ENCODE measurements at regions not wholly inside any gene's neighbourhood (a gene's known extent, or its start where the extent isn't known, plus 50 kb on each side); places are given as distances from the start of the nearest gene placed in this dataset.
"Not testable (repeated sequence)": the region's sequence is repeated elsewhere in the genome, so short reads cannot be mapped to it uniquely, and the experiment has no call there.

DNA sequence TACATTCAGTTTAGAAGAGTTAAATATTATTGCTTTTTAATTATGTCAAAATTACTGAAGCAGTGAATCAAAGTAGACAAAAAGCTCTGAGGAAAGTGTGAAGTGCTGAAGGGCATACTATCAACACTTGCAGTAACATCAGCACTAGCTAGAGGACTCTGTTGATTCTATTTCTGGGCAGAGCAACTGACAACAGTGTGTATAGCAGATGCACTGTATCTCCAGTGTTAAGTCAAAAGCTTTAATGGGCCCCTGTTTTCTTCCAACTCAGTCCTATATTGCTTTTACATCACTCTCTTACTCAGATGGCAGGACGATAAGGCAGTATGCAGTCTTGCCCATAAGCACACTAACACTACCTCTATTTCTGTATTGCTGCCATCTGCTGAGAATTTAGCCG lies 435.2 kb upstream of the AMOT start:
- no peak for DNase-seq

DNA sequence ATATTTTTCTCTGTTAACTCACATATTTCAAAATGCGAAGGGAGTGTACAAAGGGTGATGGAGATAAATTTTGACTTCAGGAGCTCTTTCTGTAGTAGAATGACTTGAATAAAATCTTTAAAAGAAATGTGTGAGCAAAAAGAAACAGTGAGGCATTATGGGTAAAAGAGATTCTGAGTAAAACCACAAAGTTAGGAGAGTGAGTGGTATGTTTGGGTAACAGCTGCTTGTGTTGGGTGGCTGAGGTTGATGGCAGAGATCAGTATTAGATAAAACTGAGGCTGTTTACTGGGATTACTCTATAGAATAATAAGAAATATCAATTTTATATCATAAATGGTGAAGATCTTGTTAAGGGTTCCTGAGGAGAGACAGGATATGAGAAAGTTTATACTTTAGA lies 434.2 kb upstream of the AMOT start:
- no peak for DNase-seq

DNA sequence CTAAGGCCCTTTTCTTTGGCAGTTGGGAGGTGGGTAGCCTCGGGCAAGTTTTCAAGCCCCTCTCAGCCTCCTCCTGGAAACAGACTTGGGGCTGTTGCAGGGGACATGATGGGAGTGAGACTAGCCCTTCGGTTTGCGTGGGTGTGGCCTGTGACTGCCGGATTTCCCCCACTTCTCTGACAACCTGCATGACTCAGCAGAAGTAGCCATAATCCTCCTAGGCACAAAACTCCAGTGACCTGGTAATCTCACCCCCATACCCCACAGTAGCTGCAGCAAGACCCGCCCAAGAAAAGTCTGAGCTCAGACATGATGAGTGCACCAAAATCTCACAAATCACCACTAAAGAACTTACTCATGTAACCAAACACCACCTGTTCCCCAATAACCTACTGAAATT lies 433.7 kb upstream of the AMOT start:
- DNase-seq, result no peak

DNA sequence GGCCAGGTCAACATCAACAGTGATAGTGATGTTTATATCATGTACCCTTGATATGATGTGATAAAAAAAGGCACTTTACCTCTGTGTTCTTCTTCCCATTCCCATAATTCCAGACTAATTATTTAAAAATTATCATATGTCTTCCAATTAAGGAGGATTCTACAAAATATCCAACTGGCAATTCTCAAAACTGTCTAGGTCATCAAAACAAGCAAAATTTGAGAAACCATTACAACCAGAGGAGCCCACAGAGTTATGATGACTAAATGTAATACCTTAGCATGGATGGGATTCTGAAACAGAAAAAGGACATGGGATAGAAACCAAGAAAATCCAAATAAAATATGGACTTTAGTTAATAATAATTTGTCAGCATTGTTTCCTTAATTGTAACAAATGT lies 428.6 kb upstream of the AMOT start:
- DNase-seq, result no peak

DNA sequence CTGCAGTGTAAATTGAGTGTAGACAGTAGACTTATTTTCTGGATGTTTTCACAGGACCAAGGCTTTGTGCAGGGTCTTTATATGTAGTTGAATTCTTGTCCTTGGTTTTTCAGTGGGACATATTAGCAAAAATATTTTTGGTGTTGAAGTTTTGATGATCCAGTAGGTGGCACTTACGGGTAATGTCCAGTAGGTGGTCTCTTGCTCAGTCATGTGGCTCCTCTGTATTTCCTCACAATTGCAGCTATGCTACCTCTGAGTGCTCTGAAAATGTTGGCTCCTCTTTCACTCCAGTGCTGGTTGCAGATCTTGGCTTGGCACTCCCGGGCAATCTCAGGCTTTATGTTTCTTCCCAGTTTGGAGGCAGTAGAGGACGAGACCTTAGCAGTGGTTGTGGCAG lies 419.8 kb upstream of the AMOT start:
- no peak for DNase-seq

DNA sequence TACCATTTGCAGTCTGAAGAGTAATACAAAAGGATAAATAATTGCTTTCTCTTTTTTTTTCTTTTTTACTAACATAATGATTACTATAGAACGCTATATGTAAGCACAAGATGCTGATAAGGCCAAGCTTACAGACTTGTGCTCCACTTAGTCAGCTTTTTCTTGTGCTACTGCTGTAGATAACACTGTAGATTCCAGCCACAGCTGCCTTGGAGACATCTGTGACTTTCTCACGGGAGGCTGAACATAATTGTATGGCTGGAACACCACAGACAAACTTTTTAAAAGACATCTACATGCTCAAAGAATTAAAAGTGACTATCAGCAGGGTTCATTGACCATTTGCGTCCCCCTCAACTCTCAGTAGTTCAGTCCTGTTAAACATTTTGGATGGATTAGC lies 381.7 kb upstream of the AMOT start:
- no peak for DNase-seq

DNA sequence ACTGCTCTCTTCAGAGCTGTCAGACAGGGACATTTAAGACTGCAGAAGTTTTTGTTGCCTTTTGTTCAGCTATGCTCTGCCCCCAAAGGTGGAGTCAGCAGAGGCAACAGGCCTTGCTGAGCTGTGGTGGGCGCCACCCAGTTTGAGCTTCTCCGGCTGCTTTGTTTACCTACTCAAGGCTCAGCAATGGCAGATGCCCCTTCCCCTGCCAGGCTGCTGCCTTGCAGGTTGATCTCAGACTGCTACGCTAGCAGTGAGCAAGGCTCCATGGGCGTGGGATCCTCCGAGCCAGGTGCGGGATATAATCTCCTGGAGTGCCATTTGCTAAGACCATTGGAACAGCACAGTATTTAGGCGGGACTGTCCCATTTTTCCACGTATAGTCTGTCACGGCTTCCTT lies 371.4 kb upstream of the AMOT start:
- no peak for DNase-seq

DNA sequence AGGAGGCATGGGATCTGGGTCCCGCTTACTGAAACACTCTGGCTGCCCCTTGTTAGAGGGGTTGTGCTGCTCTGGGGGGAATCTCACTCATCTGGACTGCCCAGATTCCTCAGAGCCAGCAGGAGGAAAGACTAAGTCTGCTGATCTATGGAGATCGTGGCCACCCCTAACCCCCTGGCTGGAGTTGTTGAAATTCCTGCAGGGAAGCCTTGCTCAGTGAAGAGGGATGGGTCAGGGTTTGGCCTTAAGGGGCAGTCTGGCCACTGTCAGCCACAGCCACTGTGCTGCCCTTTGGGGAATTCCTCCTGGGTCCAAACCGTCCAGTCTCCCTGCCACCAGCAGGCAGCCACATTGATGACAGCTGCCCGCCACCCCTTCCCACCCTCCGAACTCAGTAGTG lies 362.0 kb upstream of the AMOT start:
- no peak for DNase-seq

DNA sequence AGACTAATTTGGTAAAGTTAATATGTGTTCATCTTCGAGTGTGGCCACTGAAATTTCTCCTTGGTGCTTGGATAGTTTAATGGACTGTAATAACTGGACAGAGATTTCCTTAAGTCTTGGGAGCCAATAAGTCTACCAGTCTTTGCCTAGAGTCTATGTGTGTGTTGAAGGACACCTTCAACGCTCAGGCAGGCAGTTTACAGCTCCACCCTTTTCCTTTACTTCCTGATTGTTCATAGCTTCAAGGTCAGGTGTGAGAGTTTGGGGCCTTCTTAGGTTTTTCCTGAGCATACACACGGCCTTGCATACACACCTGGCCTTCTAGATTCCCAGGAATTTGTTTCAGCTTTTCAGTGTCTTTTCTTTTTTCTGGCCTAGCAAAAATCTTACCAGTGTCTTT lies 355.3 kb upstream of the AMOT start:
- DNase-seq, result no peak

DNA sequence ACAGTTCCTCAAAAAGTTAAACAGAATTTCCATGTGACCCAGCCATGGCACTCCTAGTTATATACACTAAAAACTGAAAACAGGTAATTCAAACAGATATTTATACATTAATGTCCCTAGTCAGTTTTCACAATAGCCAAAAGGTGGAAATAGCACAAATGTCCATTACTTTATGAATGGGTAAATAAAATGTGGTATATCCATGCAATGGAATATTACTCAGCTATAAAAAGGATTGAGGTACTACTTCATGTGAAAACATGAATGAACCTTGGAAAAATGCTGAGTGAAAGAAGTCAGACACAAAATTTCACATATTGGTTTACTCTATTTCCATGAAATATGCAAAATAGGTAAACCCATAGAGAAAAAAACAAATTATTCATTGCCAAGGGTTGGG lies 351.8 kb upstream of the AMOT start:
- no peak for DNase-seq

DNA sequence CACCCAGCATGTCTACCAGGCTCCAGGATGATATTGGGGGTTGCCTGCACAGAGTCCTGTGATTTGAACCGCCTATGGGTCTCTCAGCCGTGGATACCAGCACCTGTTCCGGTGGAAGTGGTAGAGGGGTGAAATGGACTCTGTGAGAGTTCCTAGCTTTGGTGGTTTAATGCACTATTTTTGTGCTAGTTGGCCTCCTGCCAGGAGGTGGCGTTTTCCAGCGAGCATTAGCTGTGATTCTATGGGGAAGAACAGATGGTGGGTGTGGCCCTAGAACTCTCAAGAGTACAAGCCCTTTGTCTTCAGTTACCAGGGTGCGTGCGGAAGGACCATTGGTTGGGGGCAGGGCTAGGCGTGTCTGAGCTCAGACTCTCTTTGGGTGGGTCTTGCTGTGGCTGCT lies 316.9 kb upstream of the AMOT start:
- no peak for DNase-seq

DNA sequence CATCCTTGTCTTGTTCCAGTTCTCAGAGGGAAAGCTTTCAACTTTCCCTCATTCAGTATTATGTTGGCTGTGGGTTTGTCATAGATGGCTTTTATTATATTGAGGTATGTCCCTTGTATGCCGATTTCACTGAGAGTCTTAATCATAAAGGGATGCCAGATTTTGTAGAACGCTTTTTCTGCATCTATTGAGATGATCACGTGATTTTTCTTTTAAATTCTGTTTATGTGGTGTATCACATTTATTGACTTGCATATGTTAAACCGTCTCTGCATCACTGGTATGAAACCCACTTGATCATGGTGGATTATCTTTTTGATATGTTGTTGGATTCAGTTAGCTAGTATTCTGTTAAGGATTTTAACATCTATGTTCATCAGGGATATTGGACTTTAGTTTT lies 313.7 kb upstream of the AMOT start:
- not testable (repeated sequence) for DNase-seq

DNA sequence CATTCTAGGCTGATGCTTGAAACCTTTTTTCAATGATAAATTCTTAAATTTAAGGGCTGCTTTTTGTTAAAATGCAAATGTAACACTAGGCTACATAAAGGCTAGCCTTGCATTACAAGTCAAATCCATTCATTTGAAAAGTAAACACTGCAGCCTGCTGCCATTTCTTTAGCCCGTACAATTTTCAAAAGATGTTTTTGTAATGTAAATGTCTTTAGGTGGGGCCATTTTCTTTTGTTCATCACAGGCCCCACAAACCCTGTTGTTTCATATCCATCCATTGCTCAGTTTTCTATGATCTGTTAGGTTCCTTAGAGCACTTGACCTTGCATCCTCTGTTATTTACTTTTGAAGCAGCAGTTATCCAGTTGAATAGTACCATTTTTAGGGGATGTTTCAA lies 296.2 kb upstream of the AMOT start:
- DNase-seq, result no peak

DNA sequence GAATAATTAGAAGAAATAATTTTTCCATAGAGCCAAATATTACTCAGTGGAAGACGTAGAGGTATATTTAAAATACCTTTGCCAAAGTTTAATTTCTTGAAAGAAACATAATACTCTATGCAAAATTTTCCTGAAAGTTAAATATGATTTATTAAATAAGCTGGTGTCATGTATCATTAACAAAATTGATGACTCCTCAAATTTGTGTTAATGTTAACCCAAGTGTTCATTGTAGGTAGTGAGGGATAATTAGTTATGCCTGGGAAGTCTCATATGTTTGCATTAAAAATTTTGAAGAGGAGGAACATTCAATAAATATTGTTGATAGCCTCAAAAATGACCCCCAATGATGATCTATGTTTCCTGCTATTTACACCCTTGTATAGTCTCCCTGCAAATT lies 292.7 kb upstream of the AMOT start:
- DNase-seq, result no peak

DNA sequence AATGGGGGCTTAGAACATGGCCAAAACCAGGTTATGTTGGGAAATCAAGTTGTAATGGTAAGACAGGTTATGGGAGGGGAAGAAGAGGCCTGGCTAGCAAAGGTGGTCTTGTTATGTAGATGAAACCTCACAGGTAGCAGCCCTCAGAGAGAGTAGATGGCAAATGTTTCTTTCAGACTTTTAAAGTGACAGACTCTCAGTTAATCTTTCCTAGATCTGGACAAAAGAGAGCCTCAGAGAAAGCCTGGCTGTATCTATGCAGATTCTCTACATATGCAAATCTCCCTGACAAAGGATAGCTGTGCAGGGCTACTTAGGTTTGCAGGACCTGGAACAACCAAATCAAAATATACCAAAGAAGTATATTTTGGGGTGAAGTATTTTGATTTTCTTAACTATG lies 284.1 kb upstream of the AMOT start:
- DNase-seq, result no peak

DNA sequence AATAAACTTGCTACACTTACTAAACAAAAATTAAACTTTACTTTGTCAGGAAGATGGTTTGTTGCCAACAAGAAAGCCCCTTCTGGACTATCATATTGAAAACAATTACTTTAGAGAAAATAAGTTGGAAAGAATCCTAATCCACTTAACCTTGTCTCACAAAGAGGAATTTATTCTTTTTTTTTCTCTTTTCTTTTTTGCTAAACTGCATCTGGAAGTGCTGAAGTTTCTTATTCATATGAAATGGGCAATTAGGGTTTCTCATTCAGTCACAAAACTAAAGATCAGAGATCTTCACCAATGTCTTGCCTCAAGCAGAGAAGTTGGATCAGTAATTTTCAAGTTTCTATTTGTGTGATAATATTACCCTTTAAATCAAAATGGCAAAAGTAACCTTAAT lies 234.9 kb upstream of the AMOT start:
- DNase-seq, result no peak

DNA sequence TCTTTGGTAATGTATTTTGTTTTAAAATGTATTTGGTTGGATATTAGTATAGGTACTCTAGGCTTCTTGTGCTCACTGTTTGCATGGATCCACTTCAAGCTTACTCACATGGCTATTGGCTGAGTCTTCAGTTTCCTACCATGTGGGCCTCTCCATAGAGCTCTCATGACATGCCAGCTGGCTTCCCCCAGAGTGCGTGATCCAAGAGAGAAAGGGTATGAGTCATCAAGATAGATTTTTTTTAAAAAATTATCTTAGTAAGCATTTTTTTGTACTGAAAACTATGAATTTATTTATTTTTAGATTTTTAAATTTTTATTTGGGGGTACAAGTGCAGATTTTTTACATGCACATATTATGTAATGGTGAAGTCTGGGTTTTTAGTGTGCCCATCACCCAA lies 219.1 kb upstream of the AMOT start:
- DNase-seq, result no peak

DNA sequence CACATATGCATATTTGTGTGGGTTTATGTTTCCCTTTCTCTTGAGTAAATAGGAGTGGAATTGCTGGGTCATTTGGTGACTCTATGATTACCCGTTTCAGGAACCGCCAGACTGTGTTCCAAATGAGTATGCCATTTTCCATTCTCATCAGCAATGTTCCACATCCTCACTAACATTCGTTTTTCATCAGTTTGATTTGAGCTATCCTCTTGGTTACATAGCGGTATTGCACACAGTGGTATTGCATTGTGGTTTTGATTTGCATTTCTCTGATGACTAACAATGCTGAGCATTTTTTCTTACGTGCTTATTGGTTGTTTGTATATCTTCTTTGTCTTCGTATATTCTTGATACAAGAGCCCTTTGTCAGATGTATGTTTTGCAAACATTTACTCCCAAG lies 218.0 kb upstream of the AMOT start:
- DNase-seq, result no peak

DNA sequence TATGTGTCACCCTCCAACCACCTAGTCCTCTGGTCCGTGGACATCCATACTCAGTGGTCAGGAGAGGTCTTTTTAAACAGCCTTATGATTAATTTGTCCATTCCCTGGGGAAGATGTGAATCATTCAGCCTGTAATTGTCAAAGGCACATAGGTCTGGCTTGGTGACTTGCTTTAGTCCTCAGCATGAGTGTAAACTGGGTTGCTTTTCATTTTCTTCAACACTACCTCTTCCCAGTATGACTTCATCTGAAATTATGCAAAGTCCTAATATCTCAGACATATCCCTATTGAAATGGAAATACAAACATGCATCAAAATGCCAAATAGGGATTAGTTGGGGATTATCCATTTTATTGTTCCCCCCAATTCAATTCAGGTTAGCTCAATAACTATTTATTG lies 208.3 kb upstream of the AMOT start:
- no peak for DNase-seq

DNA sequence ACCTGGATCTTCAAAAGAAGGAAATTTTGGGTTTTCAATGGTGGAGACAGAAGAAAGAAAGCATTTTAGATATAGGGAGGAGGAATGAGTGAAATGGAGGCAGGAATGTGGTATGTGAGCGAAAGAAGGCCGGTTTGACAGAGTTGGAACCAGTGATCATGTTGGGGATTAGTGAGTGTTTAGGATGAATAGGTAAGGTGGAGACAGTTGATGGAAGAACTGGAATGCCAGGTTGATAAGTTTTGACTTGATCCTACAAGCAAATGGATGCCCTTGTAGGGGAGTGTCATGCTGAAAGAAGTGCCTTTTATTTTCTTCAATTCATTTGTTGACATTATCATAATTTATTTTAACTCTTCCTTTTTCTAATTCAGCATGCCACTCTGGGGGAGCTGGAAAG lies 207.8 kb upstream of the AMOT start:
- no peak for DNase-seq

DNA sequence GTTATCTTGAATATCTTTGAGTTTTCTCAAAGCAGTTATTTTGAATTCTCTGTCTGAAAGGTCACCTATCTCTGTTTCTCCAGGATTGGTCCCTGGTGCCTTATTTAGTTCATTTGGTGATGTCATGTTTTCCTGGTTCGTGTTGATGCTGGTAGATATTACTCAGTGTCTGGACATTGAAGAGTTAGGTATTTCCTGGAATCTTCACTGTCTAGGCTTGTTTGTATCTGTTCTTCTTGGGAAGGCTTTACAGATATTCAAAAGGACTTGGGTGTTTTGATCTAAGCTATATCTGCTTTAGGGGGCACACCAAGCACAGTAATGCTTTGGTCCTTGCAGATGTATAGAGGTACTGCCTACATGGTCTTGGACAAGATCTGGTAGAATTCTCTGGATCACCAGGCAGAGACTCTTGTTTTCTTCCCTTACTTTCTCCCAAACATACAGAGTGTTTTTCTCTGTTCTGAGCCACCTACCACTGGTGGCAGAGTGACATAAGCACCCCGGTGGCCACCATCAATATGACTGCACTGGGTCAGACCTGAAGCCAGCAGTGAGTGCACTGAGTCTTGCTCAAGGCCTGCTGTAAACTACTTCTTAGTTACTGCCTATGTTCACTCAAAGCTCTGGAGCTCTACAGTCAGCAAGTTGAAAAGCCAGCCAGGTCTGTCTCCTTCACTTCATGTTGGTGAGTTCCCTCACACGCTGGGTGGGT lies 193.5 kb upstream of the AMOT start:
- no peak for DNase-seq

DNA sequence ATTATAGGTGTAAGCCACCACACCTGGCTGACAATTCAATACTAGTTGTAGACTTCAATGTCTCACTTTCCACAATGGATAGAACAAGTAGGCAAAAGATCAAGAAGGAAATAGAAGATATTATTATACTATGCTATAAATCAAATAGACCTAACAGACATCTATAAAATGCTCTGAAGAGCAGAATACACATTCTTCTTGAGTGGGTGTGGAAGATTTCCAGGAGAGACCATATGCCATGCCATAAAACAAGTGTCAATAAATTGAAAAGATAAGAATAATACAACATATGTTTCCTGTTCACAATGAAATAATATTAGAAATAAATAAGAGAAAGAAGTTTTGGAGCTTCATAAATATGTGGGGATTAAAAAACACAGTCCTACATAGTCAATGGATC lies 179.3 kb upstream of the AMOT start:
- no peak for DNase-seq

DNA sequence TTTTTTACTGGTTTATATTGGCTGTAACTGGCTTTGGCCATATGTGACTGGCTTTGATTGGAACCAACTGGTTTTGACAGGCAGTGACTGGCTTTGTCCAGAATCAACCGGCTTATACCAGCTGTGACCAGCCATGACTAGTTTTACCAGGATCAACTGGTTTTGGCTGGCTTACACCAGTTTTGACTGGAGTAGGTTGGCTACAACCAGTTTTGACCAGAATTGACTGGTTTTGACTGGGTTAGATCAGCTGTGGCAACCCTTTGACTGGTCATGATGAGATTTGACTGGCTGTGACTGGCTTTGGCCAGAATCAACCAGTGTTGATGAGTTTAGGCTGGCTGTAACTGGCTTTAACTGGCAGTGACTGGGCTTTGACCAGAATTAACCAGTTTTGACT lies 169.2 kb upstream of the AMOT start:
- no peak for DNase-seq

DNA sequence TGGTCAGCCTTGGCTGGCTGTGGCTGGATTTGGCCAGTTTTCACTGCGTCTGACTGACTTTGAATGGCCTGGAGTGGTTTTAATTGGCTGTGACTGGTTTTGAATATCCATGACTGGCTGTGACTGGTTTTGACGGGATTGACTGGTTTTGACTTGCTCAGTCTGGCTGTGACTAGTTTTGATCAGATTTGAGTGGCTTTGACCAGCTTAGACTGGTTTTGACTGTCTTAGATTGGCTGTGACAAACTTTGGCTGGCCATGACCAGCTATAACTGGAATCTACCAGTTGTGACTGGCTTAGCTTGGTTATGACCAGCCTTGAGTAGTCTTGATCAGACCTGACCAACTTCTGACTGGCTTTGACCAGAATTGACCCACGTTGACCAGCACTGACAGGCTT lies 168.4 kb upstream of the AMOT start:
- no peak for DNase-seq

DNA sequence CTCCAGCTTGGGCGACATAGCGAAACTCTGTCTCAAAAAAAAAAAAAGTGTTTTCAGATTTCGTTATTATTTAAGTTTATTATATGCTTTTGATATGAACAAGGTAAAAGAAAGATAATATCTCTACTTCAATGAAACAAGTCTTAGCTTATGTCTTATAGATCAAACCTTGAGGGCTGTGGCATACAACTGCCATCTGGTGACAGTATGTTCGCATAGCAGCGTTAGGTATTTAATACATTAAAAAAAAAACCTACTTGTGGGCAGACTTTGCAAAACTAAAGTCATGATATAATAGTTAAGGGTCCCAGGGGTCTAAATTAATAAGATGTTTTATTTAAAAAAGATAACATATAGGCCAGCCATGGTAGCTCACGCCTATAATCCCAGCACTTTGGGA lies 161.2 kb upstream of the AMOT start:
- DNase-seq, result no peak

DNA sequence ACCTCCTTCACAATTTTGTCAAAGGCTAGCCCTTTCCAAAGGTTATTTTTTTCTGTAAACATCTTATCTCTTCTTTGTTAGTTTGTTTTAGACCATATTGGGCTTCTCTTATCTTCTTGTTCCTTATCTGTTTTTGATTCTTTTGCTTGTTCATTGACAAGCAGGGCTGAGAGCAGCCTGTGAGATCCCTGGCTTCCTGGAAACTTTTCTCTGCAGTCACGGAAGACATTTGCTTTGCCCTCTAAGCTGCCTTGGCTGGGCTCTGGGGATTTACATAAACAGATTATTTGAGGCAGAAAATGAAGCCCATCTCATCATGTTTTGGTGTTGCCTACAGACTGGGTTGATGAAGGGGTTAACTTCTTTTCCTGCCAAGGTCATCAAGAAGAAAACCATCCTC lies 157.4 kb upstream of the AMOT start:
- no peak for DNase-seq

Data from suppressor macrophage treated with lipopolysaccharide for 4 hours (primary cell).